RWPE1 (cell line): ENCODE measurements at regions not wholly inside any gene's neighbourhood (a gene's known extent, or its start where the extent isn't known, plus 50 kb on each side); places are given as distances from the start of the nearest gene placed in this dataset.

Source experiments
- CTCF ChIA-PET: fragments of 350-600 bp; sonication (Branson Sonifier 250); formaldehyde crosslinking; extraction: SDS; loops from one replicate; lab custom pipeline; 2021; lab: Yijun Ruan, JAX
- POLR2A ChIA-PET: fragments of 400-600 bp; formaldehyde crosslinking; extraction: SDS; loops from one replicate; lab custom pipeline; 2020; ENCODE audit warnings: antibody characterized with exemption; ENCODE audit not compliant: low non-redundant PET; lab: Yijun Ruan, JAX
- DNase-seq: peaks from one replicate; pipeline ENCODE4 v3.0.0; 2012; ENCODE audit warnings: low spot score
- H3K27ac ChIP-seq: fragments of 450-650 bp; 2 replicates; pipeline ENCODE4 v1.5.1; 2017
- CTCF ChIP-seq: fragments of 450-650 bp; conservative IDR thresholded peaks from 2 replicates; pipeline ENCODE4 v1.5.1; 2017; ENCODE audit warnings: low read depth, mild to moderate bottlenecking

- CTCF ChIA-PET: interaction anchor here (0.5 to 0.7 kb wide), 2 partner anchors 29 to 730 kb away, joined by 4 to 6 read pairs; no protein-coding TSS in a partner anchor
- TF ChIP-seq CTCF: no peak
- no peak for DNase-seq
- no peak overlapping the region for H3K27ac ChIP-seq
- POLR2A ChIA-PET: no interaction called here
Measured at GRCh38 chr15:31498756-31499155, 172.1 kb downstream of the KLF13 start.

GRCh38 chr15:31499236-31499952 lies 172.8 kb downstream of the KLF13 start:
- no peak for DNase-seq
- CTCF ChIA-PET: interaction anchor here (0.5 to 0.7 kb wide), 2 partner anchors 28 to 731 kb away, joined by 4 to 6 read pairs; no protein-coding TSS in a partner anchor

GRCh38 chr15:31499953-31500765 lies 173.5 kb downstream of the KLF13 start:
- POLR2A ChIA-PET: no interaction called here
- no peak for DNase-seq
- no peak overlapping the region for H3K27ac ChIP-seq
- CTCF ChIA-PET: interaction anchor here (0.6 to 2.1 kb wide), 3 partner anchors 12 to 85 kb away, joined by 3 to 6 read pairs (median 3); no protein-coding TSS in a partner anchor
- TF ChIP-seq CTCF: no peak

More at GRCh38 chr15:31499236-31499952, 172.8 kb downstream of the KLF13 start:
- TF ChIP-seq CTCF: no peak
- H3K27ac ChIP-seq: no peak overlapping the region
- POLR2A ChIA-PET: no interaction called here

- DNase-seq: no peak
- no peak for TF ChIP-seq CTCF
- ChIA-PET CTCF (interaction anchor here (0.6 to 2.1 kb wide), 2 partner anchors 11 to 12 kb away, joined by 3 to 6 read pairs; no protein-coding TSS in a partner anchor), POLR2A (no interaction called here)
- no peak overlapping the region for H3K27ac ChIP-seq
Measured at GRCh38 chr15:31500766-31501449, 174.3 kb downstream of the KLF13 start.

- no peak for DNase-seq
- POLR2A ChIA-PET: no interaction called here
- no peak for TF ChIP-seq CTCF
- CTCF ChIA-PET: interaction anchor here (2.1 kb wide), 1 partner anchor 13 kb away, joined by 6 read pairs; no protein-coding TSS in a partner anchor
- H3K27ac ChIP-seq: no peak overlapping the region
Measured at GRCh38 chr15:31501536-31502157, 175.0 kb downstream of the KLF13 start.
